CD14-positive monocyte (primary cell): ENCODE measurements at regions not wholly inside any gene's neighbourhood (a gene's known extent, or its start where the extent isn't known, plus 50 kb on each side); places are given as distances from the start of the nearest gene placed in this dataset.

ENCODE experiments used
- DNase-seq, 3 donors: peaks; one replicate each; pipeline ENCODE4 v3.0.0-alpha.2; 2011 to 2022
- H2AFZ ChIP-seq: 2 replicates; pipeline ENCODE4 v1.6.0; 2012; ENCODE audit warnings: mild to moderate bottlenecking, low read depth, low read length, inconsistent platforms; ENCODE audit not compliant: insufficient read depth, poor library complexity, severe bottlenecking
- H3K27ac ChIP-seq, 2 donors: 1 replicate in 1 of 2; 2 replicates in 1 of 2; pipeline ENCODE4 v1.5.1; 2012 to 2013; ENCODE audit warnings: low read length in 2 of 2, control low read depth in 1 of 2, inconsistent platforms in 1 of 2, low read depth in 1 of 2, mild to moderate bottlenecking in 1 of 2
- H3K27me3 ChIP-seq, 2 donors: one replicate each; pipeline versions ENCODE4 v1.6.0 to v1.6.1; 2011 to 2013; ENCODE audit warnings: low read length in 2 of 2; ENCODE audit not compliant: control insufficient read depth in 2 of 2, insufficient read depth in 2 of 2
- H3K36me3 ChIP-seq, 2 donors: replicated peaks in 1 of 2; 1 replicate in 1 of 2; 2 replicates in 1 of 2; pipeline versions ENCODE4 v1.5.1 to v1.6.1; 2012 to 2013; ENCODE audit warnings: low read length in 2 of 2, control low read depth in 1 of 2, inconsistent platforms in 1 of 2, mild to moderate bottlenecking in 1 of 2; ENCODE audit not compliant: insufficient read depth in 2 of 2, control insufficient read depth in 1 of 2
- H3K4me1 ChIP-seq, 2 donors: 1 replicate in 1 of 2; 2 replicates in 1 of 2; pipeline versions ENCODE4 v1.5.1 to v1.6.1; 2012 to 2013; ENCODE audit warnings: low read length in 2 of 2, control low read depth in 1 of 2, inconsistent platforms in 1 of 2, mild to moderate bottlenecking in 1 of 2, moderate library complexity in 1 of 2; ENCODE audit not compliant: insufficient read depth in 2 of 2, control insufficient read depth in 1 of 2
- H3K4me2 ChIP-seq: replicated peaks from 2 replicates; pipeline ENCODE3; 2012; ENCODE audit warnings: low read length, moderate library complexity, mild to moderate bottlenecking; ENCODE audit not compliant: poor library complexity, severe bottlenecking; ENCODE audit errors: extremely low read depth
- H3K4me3 ChIP-seq, 3 experiments: fragments of 200-600 bp in 1 of 3; sonication (generic) in 1 of 3; replicated peaks in 1 of 3; 1 replicate in 2 of 3; 2 replicates in 1 of 3; pipeline ENCODE4 v1.5.1; 2011 to 2013; ENCODE audit warnings: low read length in 3 of 3, mild to moderate bottlenecking in 3 of 3, control low read depth in 2 of 3, low read depth in 2 of 3, inconsistent platforms in 1 of 3, moderate library complexity in 1 of 3
- H3K79me2 ChIP-seq: 2 replicates; pipeline ENCODE4 v1.6.0; 2012; ENCODE audit warnings: mild to moderate bottlenecking, control low read depth, inconsistent platforms, low read length, moderate library complexity; ENCODE audit not compliant: insufficient read depth
- H3K9ac ChIP-seq: 2 replicates; pipeline ENCODE4 v1.6.0; 2017; ENCODE audit warnings: low read length, mild to moderate bottlenecking; ENCODE audit not compliant: insufficient read depth, poor library complexity, severe bottlenecking
- H3K9me3 ChIP-seq, 2 donors: replicated peaks in 1 of 2; 1 replicate in 1 of 2; 2 replicates in 1 of 2; pipeline versions ENCODE4 v1.5.1 to v1.6.1; 2012 to 2013; ENCODE audit warnings: low read length in 2 of 2, control low read depth in 1 of 2; ENCODE audit not compliant: control insufficient read depth in 1 of 2, insufficient read depth in 1 of 2
- H4K20me1 ChIP-seq: 2 replicates; pipeline ENCODE4 v1.6.0; 2012; ENCODE audit warnings: mild to moderate bottlenecking, low read length, control low read depth, moderate library complexity; ENCODE audit not compliant: insufficient read depth
- H3K27ac Mint-ChIP-seq, 7 donors: one replicate each; pipeline ENCODE4 v1.8.0; 2020; ENCODE audit warnings: mild to moderate bottlenecking in 7 of 7, mixed read lengths in 7 of 7, moderate library complexity in 6 of 7, inconsistent platforms in 2 of 7
- H3K27me3 Mint-ChIP-seq, 3 donors: one replicate each; pipeline ENCODE4 v1.8.0; 2021 to 2022; ENCODE audit warnings: low read depth in 3 of 3, mild to moderate bottlenecking in 3 of 3, mixed read lengths in 3 of 3, moderate library complexity in 3 of 3, inconsistent platforms in 1 of 3
- H3K36me3 Mint-ChIP-seq, 2 donors: one replicate each; pipeline ENCODE4 v1.8.0; 2020; ENCODE audit warnings: mixed read lengths in 2 of 2, inconsistent platforms in 1 of 2, mild to moderate bottlenecking in 1 of 2
- H3K4me1 Mint-ChIP-seq: one replicate; pipeline ENCODE4 v1.8.0; 2020; ENCODE audit warnings: mild to moderate bottlenecking, mixed read lengths
- H3K4me3 Mint-ChIP-seq, 2 donors: one replicate each; pipeline ENCODE4 v1.8.0; 2020; ENCODE audit warnings: mild to moderate bottlenecking in 2 of 2, mixed read lengths in 2 of 2, moderate library complexity in 1 of 2
- H3K9me3 Mint-ChIP-seq, 7 donors: one replicate each; pipeline ENCODE4 v1.8.0; 2020 to 2022; ENCODE audit warnings: mixed read lengths in 7 of 7, mild to moderate bottlenecking in 6 of 7, moderate library complexity in 6 of 7, inconsistent platforms in 2 of 7
- CTCF ChIP-seq: fragments of 200-600 bp; IDR thresholded peaks from one replicate; pipeline ENCODE4 v1.8.0; 2022; ENCODE audit warnings: antibody characterized with exemption, mild to moderate bottlenecking
- WGBS: methylation state at CpG from one replicate; pipeline ENCODE4 v1.1.5; 2013; ENCODE audit warnings: missing lambda C conversion rate; ENCODE audit not compliant: insufficient coverage; 5-methylcytosine and 5-hydroxymethylcytosine counted together
- intact Hi-C, 2 donors: fragments of 100-400 bp; cut with micrococcal nuclease; formaldehyde crosslinking; loops; one replicate each; pipeline versions ENCODE4 v1.15.0 to v1.15.1; 2023

DNA sequence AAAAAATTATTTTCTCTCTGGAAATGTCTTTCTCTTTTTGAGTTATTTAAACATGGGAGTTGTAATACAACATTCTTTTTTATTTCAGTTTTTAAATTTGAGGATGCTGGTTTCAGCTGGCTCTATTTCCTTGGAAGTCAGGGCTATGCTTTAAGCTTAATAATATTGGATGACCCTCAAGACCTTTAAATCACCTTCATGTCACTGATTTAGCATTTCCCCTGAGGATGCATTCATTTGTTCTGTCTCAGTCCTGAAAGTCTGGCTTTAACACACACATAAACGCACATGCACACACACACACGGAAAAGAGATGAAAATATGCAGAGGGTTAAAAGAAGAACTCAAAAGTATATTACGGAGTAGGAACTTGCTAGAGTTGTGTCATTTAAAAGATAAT, 260.5 kb downstream of the PTBP2 start:
- Histone ChIP-seq H3K9me3 (no peaks in the 10 kb centered on the region), H3K4me3 (no peak overlapping the region), H3K36me3 (no peaks in the 10 kb centered on the region), H3K9ac (no peak overlapping the region), H3K4me1 (no peaks in the 10 kb centered on the region), H3K27ac (no peak overlapping the region), H2AFZ (no peak overlapping the region), H3K79me2 (no peaks in the 10 kb centered on the region), H4K20me1 (no peaks in the 10 kb centered on the region), H3K4me2 (no peak overlapping the region), H3K27me3 (no peaks in the 10 kb centered on the region)
- DNase-seq, result no peak
- no peak overlapping the region for H3K4me3 Mint-ChIP-seq
- intact Hi-C loops, result no loop called here
- H3K9me3 Mint-ChIP-seq, result peaks cover 1 to 8% (median 3%) of the 10 kb centered on the region in 7 donors
- no peaks in the 10 kb centered on the region for H3K4me1 Mint-ChIP-seq
- WGBS, result no CpG with 5 or more reads among the region's 3 CpGs
- no peak for TF ChIP-seq CTCF
- H3K27ac Mint-ChIP-seq, result no peak overlapping the region
- H3K36me3 Mint-ChIP-seq, result no peaks in the 10 kb centered on the region
- H3K27me3 Mint-ChIP-seq, result peaks cover 0 to 2% (median 2%) of the 10 kb centered on the region in 3 donors

- 96% methylated on average over 3 of the region's 8 CpGs for WGBS
- no peaks in the 10 kb centered on the region for H3K9me3 ChIP-seq
- no peak overlapping the region for H2AFZ ChIP-seq
- Mint-ChIP-seq H3K27me3 (peaks cover 2 to 9% (median 2%) of the 10 kb centered on the region in 3 donors), H3K4me1 (no peaks in the 10 kb centered on the region), H3K4me3 (no peak overlapping the region), H3K27ac (no peak overlapping the region), H3K36me3 (no peaks in the 10 kb centered on the region), H3K9me3 (peaks cover 2 to 14% (median 7%) of the 10 kb centered on the region in 7 donors)
- no peak overlapping the region for H3K4me3 ChIP-seq
- DNase-seq, result no peak
- intact Hi-C loops, result no loop called here
- TF ChIP-seq CTCF, result no peak
- no peaks in the 10 kb centered on the region for H3K36me3 ChIP-seq
- H3K27ac ChIP-seq, result no peak overlapping the region
- no peaks in the 10 kb centered on the region for H4K20me1 ChIP-seq
- H3K79me2 ChIP-seq, result no peaks in the 10 kb centered on the region
- no peaks in the 10 kb centered on the region for H3K4me1 ChIP-seq
- no peak overlapping the region for H3K9ac ChIP-seq
- no peak overlapping the region for H3K4me2 ChIP-seq
- H3K27me3 ChIP-seq, result no peaks in the 10 kb centered on the region
These were observed 262.3 kb downstream of the PTBP2 start for GRCh38 chr1:96983866-96984265.
